Lower leg skin (tissue), 4 donors: ENCODE measurements at regions not wholly inside any gene's neighbourhood (a gene's known extent, or its start where the extent isn't known, plus 50 kb on each side); places are given as distances from the start of the nearest gene placed in this dataset.

ENCODE experiments used
- DNase-seq, 2 donors: peaks; one replicate each; pipeline ENCODE4 v3.0.0-alpha.2; 2019; ENCODE audit warnings: low spot score in 2 of 2
- H3K4me3 ChIP-seq: fragments of 200-600 bp; sonication (generic); 2 replicates; pipeline ENCODE4 v1.5.1; 2017; ENCODE audit warnings: mild to moderate bottlenecking, low read depth; ENCODE audit not compliant: poor library complexity, severe bottlenecking
- CTCF ChIP-seq, 3 donors: fragments of 450-650 bp; IDR thresholded peaks; one replicate each; pipeline ENCODE4 v1.5.1; 2016; ENCODE audit warnings: antibody characterized with exemption in 3 of 3, mild to moderate bottlenecking in 3 of 3, moderate library complexity in 2 of 3
- POLR2A ChIP-seq, 2 donors: fragments of 450-650 bp; IDR thresholded peaks; one replicate each; pipeline ENCODE4 v1.6.1; 2016 to 2017; ENCODE audit warnings: antibody characterized with exemption in 2 of 2, mild to moderate bottlenecking in 1 of 2, moderate library complexity in 1 of 2
- WGBS, 2 donors: methylation state at CpG; one replicate each; pipeline ENCODE4 v1.1.5; 2018; 5-methylcytosine and 5-hydroxymethylcytosine counted together
- intact Hi-C: fragments of 100-400 bp; cut with DNase I; formaldehyde crosslinking; loops from one replicate; pipeline ENCODE4 v1.15.0; 2023; ENCODE audit warnings: low total_unique reads

- intact Hi-C loops = no loop called here
- no peak for DNase-seq
- H3K4me3 ChIP-seq = no peak overlapping the region
- 80 to 88% methylated on average over 23 of the region's 23 CpGs for WGBS, 2 donors
- TF ChIP-seq POLR2A (IDR thresholded peaks at IDR 0.05) = no peak
- TF ChIP-seq CTCF (IDR thresholded peaks at IDR 0.05) = no peak
Observed at GRCh38 chr10:3681642-3682554, 103.1 kb downstream of the KLF6 start.

GRCh38 chr10:3679950-3680629 lies 104.9 kb downstream of the KLF6 start:
- WGBS, 2 donors = 83 to 84% methylated on average over 8 of the region's 8 CpGs
- intact Hi-C loops = no loop called here
- no peak overlapping the region for H3K4me3 ChIP-seq
- no peak for DNase-seq
- TF ChIP-seq CTCF (IDR thresholded peaks at IDR 0.05) = no peak
- TF ChIP-seq POLR2A (IDR thresholded peaks at IDR 0.05) = no peak

GRCh38 chr10:3678629-3679227 lies 106.3 kb downstream of the KLF6 start:
- TF ChIP-seq CTCF (IDR thresholded peaks at IDR 0.05) (no peak), POLR2A (IDR thresholded peaks at IDR 0.05) (no peak)
- DNase-seq = no peak
- H3K4me3 ChIP-seq = no peak overlapping the region
- WGBS, 2 donors = 87 to 95% methylated on average over 1 of the region's 1 CpG
- intact Hi-C loops = no loop called here

GRCh38 chr10:3676564-3676963 lies 108.4 kb downstream of the KLF6 start:
- intact Hi-C loops = no loop called here
- TF ChIP-seq CTCF (IDR thresholded peaks at IDR 0.05) (no peak), POLR2A (IDR thresholded peaks at IDR 0.05) (no peak)
- no peak overlapping the region for H3K4me3 ChIP-seq
- 43 to 56% methylated on average over 5 of the region's 5 CpGs for WGBS, 2 donors
- DNase-seq = no peak

GRCh38 chr10:3672220-3672619 lies 112.8 kb downstream of the KLF6 start:
- no peak overlapping the region for H3K4me3 ChIP-seq
- intact Hi-C loops = no loop called here
- TF ChIP-seq CTCF (IDR thresholded peaks at IDR 0.05) (no peak), POLR2A (IDR thresholded peaks at IDR 0.05) (no peak)
- WGBS, 2 donors = 82 to 95% methylated on average over 5 of the region's 5 CpGs
- no peak for DNase-seq
